K562 (cell line): ENCODE measurements at regions not wholly inside any gene's neighbourhood (a gene's known extent, or its start where the extent isn't known, plus 50 kb on each side); places are given as distances from the start of the nearest gene placed in this dataset.

Source experiments
- ARHGAP35 ChIP-seq: fragments of 450-650 bp; IDR thresholded peaks from 2 replicates; pipeline ENCODE4 v1.6.1; 2018; ENCODE audit not compliant: partially characterized antibody
- BACH1 ChIP-seq: fragments of 200-800 bp; sonication (Bioruptor generic); IDR thresholded peaks from 2 replicates; pipeline ENCODE4 v1.6.1; 2016; ENCODE audit warnings: missing genetic modification characterization, missing compliant biosample characterization
- BRD9 ChIP-seq: fragments of 450-650 bp; IDR thresholded peaks from 2 replicates; pipeline ENCODE4 v1.6.1; 2018; ENCODE audit warnings: low read depth; ENCODE audit not compliant: partially characterized antibody
- CEBPB ChIP-seq: fragments of 450-650 bp; IDR thresholded peaks from 2 replicates; pipeline ENCODE4 v1.6.1; 2016; ENCODE audit warnings: missing genetic modification characterization, missing compliant biosample characterization
- ESRRA ChIP-seq: fragments of 450-650 bp; IDR thresholded peaks from 2 replicates; pipeline ENCODE4 v1.6.1; 2014; ENCODE audit warnings: low read depth, mild to moderate bottlenecking, moderate library complexity, borderline replicate concordance
- EZH2 ChIP-seq: IDR thresholded peaks from 2 replicates; pipeline ENCODE4 v1.6.1; 2012; ENCODE audit warnings: low read depth, mild to moderate bottlenecking, inconsistent platforms, low read length, borderline replicate concordance
- GTF3C2 ChIP-seq: IDR thresholded peaks from 3 replicates; pipeline ENCODE4 v1.6.1; 2011; ENCODE audit warnings: borderline replicate concordance, mild to moderate bottlenecking, moderate library complexity; ENCODE audit not compliant: insufficient read length; ENCODE audit errors: extremely low read depth
- JUNB ChIP-seq: fragments of 450-650 bp; formaldehyde crosslinking; conservative IDR thresholded peaks from 2 replicates; pipeline ENCODE4 v1.4.0; 2020; ENCODE audit warnings: mild to moderate bottlenecking
- LEF1 ChIP-seq: fragments of 450-650 bp; IDR thresholded peaks from 2 replicates; pipeline ENCODE4 v1.6.1; 2016; ENCODE audit warnings: mild to moderate bottlenecking
- NCOA1 ChIP-seq: fragments of 450-650 bp; IDR thresholded peaks from 2 replicates; pipeline ENCODE4 v1.6.1; 2016; ENCODE audit warnings: low read depth
- PHF8 ChIP-seq: fragments of 200-600 bp; sonication (generic); IDR thresholded peaks from 2 replicates; pipeline ENCODE4 v1.6.1; 2012; ENCODE audit warnings: mixed run types, mild to moderate bottlenecking, inconsistent platforms, low read length, moderate library complexity, borderline replicate concordance
- PRMT5 ChIP-seq: sonication (generic); formaldehyde crosslinking; IDR thresholded peaks from 2 replicates; pipeline ENCODE4 v1.5.0; 2020; ENCODE audit warnings: missing genetic modification reagents
- RAD21 ChIP-seq, 2 experiments: fragments of 250-450 bp in 1 of 2; fragments of 450-650 bp in 1 of 2; sonication (Bioruptor Pico) in 1 of 2; formaldehyde crosslinking in 1 of 2; IDR thresholded peaks in 1 of 2; conservative IDR thresholded peaks in 1 of 2; 2 replicates each; pipeline versions ENCODE4 v1.4.0 to v1.8.0; 2020 to 2022; ENCODE audit warnings: mild to moderate bottlenecking in 2 of 2, moderate library complexity in 1 of 2
- ZNF133 ChIP-seq: fragments of 250-450 bp; sonication (Bioruptor Pico); IDR thresholded peaks from 2 replicates; pipeline ENCODE4 v1.4.0; 2020; ENCODE audit warnings: mild to moderate bottlenecking
- ZNF175 ChIP-seq: fragments of 200-800 bp; sonication (Bioruptor generic); IDR thresholded peaks from 2 replicates; pipeline ENCODE4 v1.6.1; 2016; ENCODE audit warnings: low read depth, mild to moderate bottlenecking, missing genetic modification characterization, missing compliant biosample characterization
- ZNF263 ChIP-seq: sonication (generic); formaldehyde crosslinking; IDR thresholded peaks from 2 replicates; pipeline ENCODE4 v1.8.0; 2022; ENCODE audit warnings: mild to moderate bottlenecking, missing genetic modification reagents, borderline replicate concordance
- ZNF518B ChIP-seq: fragments of 250-450 bp; sonication (Bioruptor Pico); IDR thresholded peaks from 2 replicates; pipeline ENCODE4 v1.5.0; 2021; ENCODE audit warnings: mild to moderate bottlenecking, moderate library complexity
- ZNF584 ChIP-seq: fragments of 200-800 bp; sonication (Bioruptor generic); IDR thresholded peaks from 2 replicates; pipeline ENCODE4 v1.6.1; 2016; ENCODE audit warnings: low read depth, mild to moderate bottlenecking, missing genetic modification characterization, missing compliant biosample characterization
- TF ChIP-seq, protein P1 (sequence below): fragments of 450-650 bp; formaldehyde crosslinking; IDR thresholded peaks from 2 replicates; pipeline ENCODE4 v1.4.0; 2020; ENCODE audit warnings: mild to moderate bottlenecking
- TF ChIP-seq, protein P2 (sequence below): fragments of 250-450 bp; sonication (Bioruptor Pico); IDR thresholded peaks from 2 replicates; pipeline ENCODE4 v1.8.0; 2022; ENCODE audit warnings: inconsistent platforms, mild to moderate bottlenecking, moderate library complexity, borderline replicate concordance

DNA sequence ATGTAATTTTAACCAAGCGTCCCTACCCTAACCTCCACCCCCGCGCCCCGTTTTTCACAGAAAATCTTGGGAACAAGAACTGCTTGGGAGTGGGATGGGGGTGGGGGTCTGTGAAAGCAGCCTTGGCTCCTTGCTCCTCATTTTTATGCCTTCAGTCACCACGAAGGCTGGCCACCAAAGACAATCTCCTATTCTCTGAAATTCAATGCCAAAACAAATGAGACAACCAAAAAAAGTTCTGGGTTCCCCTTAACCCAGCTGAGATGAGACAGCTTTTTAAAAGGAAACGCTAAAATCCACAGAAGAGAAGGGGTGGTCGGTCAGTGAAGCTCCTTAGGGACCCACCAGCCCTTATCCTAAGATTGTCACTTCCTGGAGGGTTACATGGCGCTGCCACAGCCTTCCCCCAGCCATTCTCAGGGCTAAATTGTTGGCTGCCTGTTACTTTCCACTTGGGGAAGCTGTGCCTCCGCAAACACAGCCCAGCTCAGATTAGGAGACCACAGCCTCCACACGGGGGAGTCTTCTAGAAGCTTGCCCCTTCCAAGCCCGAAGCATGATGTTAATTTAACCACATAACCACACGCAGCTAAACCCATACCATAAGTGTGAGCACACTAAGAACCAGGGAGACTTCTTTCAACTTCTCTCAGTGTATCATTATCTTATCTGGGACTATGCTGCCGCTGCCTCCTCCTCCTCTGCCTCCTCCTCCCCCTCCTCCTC lies 136.3 kb downstream of the FOXD1 start (continued):
- TF ChIP-seq LEF1, result no peak
- TF ChIP-seq ARHGAP35, result no peak
- no peak for TF ChIP-seq ZNF133 (CRISPR knock-in tag)
- TF ChIP-seq EZH2, result no peak
- peak; percentile 26; the same call in 1 of the 2 replicates for TF ChIP-seq ESRRA
- TF ChIP-seq ZNF584, result no peak
- TF ChIP-seq BRD9, result no peak
- TF ChIP-seq, protein P1, sequence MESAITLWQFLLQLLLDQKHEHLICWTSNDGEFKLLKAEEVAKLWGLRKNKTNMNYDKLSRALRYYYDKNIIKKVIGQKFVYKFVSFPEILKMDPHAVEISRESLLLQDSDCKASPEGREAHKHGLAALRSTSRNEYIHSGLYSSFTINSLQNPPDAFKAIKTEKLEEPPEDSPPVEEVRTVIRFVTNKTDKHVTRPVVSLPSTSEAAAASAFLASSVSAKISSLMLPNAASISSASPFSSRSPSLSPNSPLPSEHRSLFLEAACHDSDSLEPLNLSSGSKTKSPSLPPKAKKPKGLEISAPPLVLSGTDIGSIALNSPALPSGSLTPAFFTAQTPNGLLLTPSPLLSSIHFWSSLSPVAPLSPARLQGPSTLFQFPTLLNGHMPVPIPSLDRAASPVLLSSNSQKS (CRISPR knock-in tag), result no peak
- TF ChIP-seq PHF8, result no peak
- peak; percentile 97 for TF ChIP-seq ZNF263 (CRISPR knock-in tag)
- peak in 1 of 2 experiments; percentile 52; a peak in 2 of 4 replicates for TF ChIP-seq RAD21 (CRISPR knock-in tag; conservative IDR thresholded peaks at IDR 0.05 in 1 of 2, IDR thresholded peaks at IDR 0.05 in 1 of 2)
- TF ChIP-seq ZNF175 (CRISPR knock-in tag), result no peak
- TF ChIP-seq, protein P2, sequence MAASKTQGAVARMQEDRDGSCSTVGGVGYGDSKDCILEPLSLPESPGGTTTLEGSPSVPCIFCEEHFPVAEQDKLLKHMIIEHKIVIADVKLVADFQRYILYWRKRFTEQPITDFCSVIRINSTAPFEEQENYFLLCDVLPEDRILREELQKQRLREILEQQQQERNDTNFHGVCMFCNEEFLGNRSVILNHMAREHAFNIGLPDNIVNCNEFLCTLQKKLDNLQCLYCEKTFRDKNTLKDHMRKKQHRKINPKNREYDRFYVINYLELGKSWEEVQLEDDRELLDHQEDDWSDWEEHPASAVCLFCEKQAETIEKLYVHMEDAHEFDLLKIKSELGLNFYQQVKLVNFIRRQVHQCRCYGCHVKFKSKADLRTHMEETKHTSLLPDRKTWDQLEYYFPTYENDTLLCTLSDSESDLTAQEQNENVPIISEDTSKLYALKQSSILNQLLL (CRISPR knock-in tag), result no peak
- no peak for TF ChIP-seq NCOA1
- no peak for TF ChIP-seq ZNF518B
- no peak for TF ChIP-seq PRMT5 (CRISPR knock-in tag)
- no peak for TF ChIP-seq CEBPB (tag)
- TF ChIP-seq JUNB (CRISPR knock-in tag), result no peak
- TF ChIP-seq GTF3C2, result no peak
- no peak for TF ChIP-seq BACH1 (tag)
